ENCODE measurements at regions not wholly inside any gene's neighbourhood (a gene's known extent, or its start where the extent isn't known, plus 50 kb on each side); places are given as distances from the start of the nearest gene placed in this dataset.
"Not testable (repeated sequence)": the region's sequence is repeated elsewhere in the genome, so short reads cannot be mapped to it uniquely, and the experiment has no call there.

GRCh38 chr12:47314996-47315395, 235.2 kb upstream of the AMIGO2 start:
- DNase-seq (ENCODE audit: low read depth in 4 of 4, low spot score in 2 of 4), result no peak

- no peak for DNase-seq (ENCODE audit: low read depth in 4 of 4, low spot score in 2 of 4)
These were observed 233.2 kb upstream of the AMIGO2 start for GRCh38 chr12:47312808-47313426.

- DNase-seq (ENCODE audit: low read depth in 4 of 4, low spot score in 2 of 4), result no peak
These were observed 232.4 kb upstream of the AMIGO2 start for GRCh38 chr12:47312147-47312546.

GRCh38 chr12:47311568-47311967, 231.8 kb upstream of the AMIGO2 start:
- DNase-seq (ENCODE audit: low read depth in 4 of 4, low spot score in 2 of 4), result no peak

- no peak for DNase-seq (ENCODE audit: low read depth in 4 of 4, low spot score in 2 of 4)
These were observed 231.3 kb upstream of the AMIGO2 start for GRCh38 chr12:47311010-47311409.

- DNase-seq (ENCODE audit: low read depth in 4 of 4, low spot score in 2 of 4), result no peak
These were observed 228.9 kb upstream of the AMIGO2 start for GRCh38 chr12:47308672-47309071.

- peak in 1 of 4 donors; percentile 15 for DNase-seq (ENCODE audit: low read depth in 4 of 4, low spot score in 2 of 4)
These were observed 228.1 kb upstream of the AMIGO2 start for GRCh38 chr12:47307680-47308399.

GRCh38 chr12:47306773-47307679, 227.3 kb upstream of the AMIGO2 start:
- DNase-seq (ENCODE audit: low read depth in 4 of 4, low spot score in 2 of 4), result not testable (repeated sequence)

GRCh38 chr12:47306130-47306529, 226.4 kb upstream of the AMIGO2 start:
- DNase-seq (ENCODE audit: low read depth in 4 of 4, low spot score in 2 of 4), result no peak

GRCh38 chr12:47305464-47305863, 225.7 kb upstream of the AMIGO2 start:
- DNase-seq (ENCODE audit: low read depth in 4 of 4, low spot score in 2 of 4), result no peak

- no peak for DNase-seq (ENCODE audit: low read depth in 4 of 4, low spot score in 2 of 4)
These were observed 224.3 kb upstream of the AMIGO2 start for GRCh38 chr12:47303995-47304560.

- DNase-seq (ENCODE audit: low read depth in 4 of 4, low spot score in 2 of 4), result no peak
These were observed 223.4 kb upstream of the AMIGO2 start for GRCh38 chr12:47303207-47303606.

- DNase-seq (ENCODE audit: low read depth in 4 of 4, low spot score in 2 of 4), result no peak
These were observed 222.4 kb upstream of the AMIGO2 start for GRCh38 chr12:47302111-47302671.

GRCh38 chr12:47299586-47299985, 219.8 kb upstream of the AMIGO2 start:
- DNase-seq (ENCODE audit: low read depth in 4 of 4, low spot score in 2 of 4), result no peak

GRCh38 chr12:47297993-47298392, 218.2 kb upstream of the AMIGO2 start:
- DNase-seq (ENCODE audit: low read depth in 4 of 4, low spot score in 2 of 4), result no peak

- no peak for DNase-seq (ENCODE audit: low read depth in 4 of 4, low spot score in 2 of 4)
These were observed 217.1 kb upstream of the AMIGO2 start for GRCh38 chr12:47296828-47297227.

GRCh38 chr12:47293406-47293805, 213.6 kb upstream of the AMIGO2 start:
- no peak for DNase-seq (ENCODE audit: low read depth in 4 of 4, low spot score in 2 of 4)

- no peak for DNase-seq (ENCODE audit: low read depth in 4 of 4, low spot score in 2 of 4)
These were observed 206.9 kb upstream of the AMIGO2 start for GRCh38 chr12:47286676-47287075.
